ENCODE measurements at regions not wholly inside any gene's neighbourhood (a gene's known extent, or its start where the extent isn't known, plus 50 kb on each side); places are given as distances from the start of the nearest gene placed in this dataset.

DNA sequence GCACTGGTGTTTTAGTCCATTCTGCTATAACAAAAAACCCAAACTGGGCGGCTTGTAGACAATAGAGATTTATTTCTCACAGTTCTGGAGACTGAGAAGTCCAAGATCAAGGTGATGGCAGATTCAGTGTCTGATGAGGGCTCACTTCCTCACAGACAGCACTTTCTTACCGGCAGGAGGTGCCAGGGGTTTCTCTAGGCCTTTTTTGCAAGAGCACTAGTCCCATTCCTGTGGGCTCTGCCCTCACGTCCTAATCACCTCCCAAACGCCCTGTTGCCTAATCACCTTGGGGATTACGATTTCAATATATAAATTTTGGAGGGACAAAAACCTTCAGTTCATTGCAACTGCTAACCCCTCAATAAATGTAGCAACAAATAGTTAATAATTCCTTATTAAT, 140.0 kb upstream of the SGK1 start:
- TF ChIP-seq, protein P1, sequence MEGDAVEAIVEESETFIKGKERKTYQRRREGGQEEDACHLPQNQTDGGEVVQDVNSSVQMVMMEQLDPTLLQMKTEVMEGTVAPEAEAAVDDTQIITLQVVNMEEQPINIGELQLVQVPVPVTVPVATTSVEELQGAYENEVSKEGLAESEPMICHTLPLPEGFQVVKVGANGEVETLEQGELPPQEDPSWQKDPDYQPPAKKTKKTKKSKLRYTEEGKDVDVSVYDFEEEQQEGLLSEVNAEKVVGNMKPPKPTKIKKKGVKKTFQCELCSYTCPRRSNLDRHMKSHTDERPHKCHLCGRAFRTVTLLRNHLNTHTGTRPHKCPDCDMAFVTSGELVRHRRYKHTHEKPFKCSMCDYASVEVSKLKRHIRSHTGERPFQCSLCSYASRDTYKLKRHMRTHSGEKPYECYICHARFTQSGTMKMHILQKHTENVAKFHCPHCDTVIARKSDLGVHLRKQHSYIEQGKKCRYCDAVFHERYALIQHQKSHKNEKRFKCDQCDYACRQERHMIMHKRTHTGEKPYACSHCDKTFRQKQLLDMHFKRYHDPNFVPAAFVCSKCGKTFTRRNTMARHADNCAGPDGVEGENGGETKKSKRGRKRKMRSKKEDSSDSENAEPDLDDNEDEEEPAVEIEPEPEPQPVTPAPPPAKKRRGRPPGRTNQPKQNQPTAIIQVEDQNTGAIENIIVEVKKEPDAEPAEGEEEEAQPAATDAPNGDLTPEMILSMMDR (conservative IDR thresholded peaks at IDR 0.05) = no peak
- TF ChIP-seq EZH2 (IDR thresholded peaks at IDR 0.05; ENCODE audit: low read depth) = no peak
